ENCODE measurements at regions not wholly inside any gene's neighbourhood (a gene's known extent, or its start where the extent isn't known, plus 50 kb on each side); places are given as distances from the start of the nearest gene placed in this dataset.
A peak's percentile ranks its signal among the peaks of the same experiment; 100 is the strongest.

DNA sequence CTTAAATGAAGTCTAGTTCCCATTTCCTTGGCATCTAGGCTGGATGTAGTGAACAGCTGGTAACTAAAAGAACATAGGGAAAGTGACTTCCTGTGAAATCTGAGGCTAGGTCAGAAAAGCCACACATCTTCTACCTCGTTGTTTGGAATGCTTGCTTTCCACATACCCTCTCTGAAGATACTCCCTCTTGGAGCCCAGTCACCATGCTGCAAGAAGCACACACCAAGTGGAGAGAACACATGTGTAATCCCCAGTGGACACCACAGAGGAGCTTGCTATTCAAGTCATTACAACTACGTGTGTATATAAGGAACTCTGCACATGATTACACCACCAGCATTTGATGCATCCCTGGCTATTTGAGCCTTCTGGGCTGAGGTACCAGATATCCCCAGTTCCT, 125.9 kb downstream of the RGS21 start:
- H3K4me3 ChIP-seq (ENCODE audit: low read depth, low read length): no peak overlapping the region
- TF ChIP-seq, protein P1, sequence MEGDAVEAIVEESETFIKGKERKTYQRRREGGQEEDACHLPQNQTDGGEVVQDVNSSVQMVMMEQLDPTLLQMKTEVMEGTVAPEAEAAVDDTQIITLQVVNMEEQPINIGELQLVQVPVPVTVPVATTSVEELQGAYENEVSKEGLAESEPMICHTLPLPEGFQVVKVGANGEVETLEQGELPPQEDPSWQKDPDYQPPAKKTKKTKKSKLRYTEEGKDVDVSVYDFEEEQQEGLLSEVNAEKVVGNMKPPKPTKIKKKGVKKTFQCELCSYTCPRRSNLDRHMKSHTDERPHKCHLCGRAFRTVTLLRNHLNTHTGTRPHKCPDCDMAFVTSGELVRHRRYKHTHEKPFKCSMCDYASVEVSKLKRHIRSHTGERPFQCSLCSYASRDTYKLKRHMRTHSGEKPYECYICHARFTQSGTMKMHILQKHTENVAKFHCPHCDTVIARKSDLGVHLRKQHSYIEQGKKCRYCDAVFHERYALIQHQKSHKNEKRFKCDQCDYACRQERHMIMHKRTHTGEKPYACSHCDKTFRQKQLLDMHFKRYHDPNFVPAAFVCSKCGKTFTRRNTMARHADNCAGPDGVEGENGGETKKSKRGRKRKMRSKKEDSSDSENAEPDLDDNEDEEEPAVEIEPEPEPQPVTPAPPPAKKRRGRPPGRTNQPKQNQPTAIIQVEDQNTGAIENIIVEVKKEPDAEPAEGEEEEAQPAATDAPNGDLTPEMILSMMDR (IDR thresholded peaks at IDR 0.05; ENCODE audit: low read depth, low read length): no peak

DNA sequence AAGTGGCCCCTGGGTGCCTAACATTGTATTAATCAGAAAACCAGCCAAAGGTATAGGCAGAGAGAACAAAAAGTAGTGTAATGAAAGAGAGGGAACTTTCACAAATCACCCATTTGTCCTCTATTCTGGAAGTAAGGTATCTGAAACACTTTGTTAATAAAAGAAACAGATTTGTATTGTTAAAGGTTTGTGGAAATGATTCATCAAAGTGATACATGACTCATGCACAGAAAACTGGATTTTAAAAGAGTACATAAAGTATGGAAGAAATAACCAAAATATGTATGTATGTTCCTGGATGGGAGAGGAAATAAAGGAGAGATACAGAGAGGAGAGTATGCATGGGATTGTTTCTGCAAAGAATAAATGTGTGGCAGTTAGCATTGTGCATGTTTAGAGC, 126.8 kb downstream of the RGS21 start:
- TF ChIP-seq, protein P1 (IDR thresholded peaks at IDR 0.05; ENCODE audit: low read depth, low read length): no peak
- H3K4me3 ChIP-seq (ENCODE audit: low read depth, low read length): no peak overlapping the region

DNA sequence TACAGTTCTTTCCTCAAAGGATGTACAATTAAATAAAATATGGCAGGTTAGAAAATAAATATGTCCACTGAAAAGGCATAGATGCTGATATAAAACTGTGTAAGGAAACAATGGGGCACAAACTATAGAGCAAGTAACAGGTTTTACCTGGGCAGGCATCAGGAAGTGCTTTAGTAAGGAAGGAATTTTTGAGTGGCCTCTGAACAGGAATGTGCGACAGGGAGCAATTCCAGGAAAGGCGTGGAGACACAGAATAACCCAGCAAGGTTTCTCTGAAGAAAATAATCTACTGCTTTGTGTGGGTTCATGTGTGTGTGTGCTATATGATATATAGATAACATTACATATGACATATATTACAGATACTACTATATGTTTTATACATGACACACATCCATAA, 128.4 kb downstream of the RGS21 start:
- no peak overlapping the region for H3K4me3 ChIP-seq (ENCODE audit: low read depth, low read length)
- TF ChIP-seq, protein P1 (IDR thresholded peaks at IDR 0.05; ENCODE audit: low read depth, low read length): no peak

DNA sequence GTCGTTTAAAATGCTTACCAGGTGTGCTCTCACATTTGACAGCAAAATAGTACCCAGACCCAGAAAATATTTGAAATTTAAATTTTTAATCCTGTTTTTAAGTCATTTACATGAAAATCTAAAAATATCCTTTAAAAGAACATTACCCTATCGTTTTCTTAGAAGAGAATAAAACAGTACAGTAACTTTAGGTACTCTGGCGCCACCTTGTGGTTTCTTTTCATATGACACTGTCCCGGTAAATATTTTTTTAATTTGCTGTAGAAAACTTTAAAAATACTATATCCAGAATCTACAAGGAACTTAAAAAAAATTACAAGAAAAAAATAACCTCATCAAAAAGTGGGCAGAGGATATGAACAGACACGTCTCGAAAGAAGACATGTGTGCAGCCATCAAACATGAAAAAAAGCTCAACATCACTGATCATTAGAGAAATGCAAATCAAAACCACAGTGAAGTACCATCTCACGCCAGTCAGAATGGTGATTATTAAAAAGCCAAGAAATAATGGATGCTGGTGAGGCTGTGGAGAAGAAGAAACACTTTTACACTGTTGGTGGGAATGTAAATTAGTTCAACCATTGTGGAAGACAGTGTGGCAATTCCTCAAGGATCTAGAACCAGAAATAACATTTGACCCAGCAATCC, 129.2 kb downstream of the RGS21 start:
- TF ChIP-seq, protein P1 (IDR thresholded peaks at IDR 0.05; ENCODE audit: low read depth, low read length): peak; percentile 48; the same call in 1 of the 2 replicates
- peak overlapping the region; percentile 11; the same call in 1 of the 2 replicates for H3K4me3 ChIP-seq (ENCODE audit: low read depth, low read length)

DNA sequence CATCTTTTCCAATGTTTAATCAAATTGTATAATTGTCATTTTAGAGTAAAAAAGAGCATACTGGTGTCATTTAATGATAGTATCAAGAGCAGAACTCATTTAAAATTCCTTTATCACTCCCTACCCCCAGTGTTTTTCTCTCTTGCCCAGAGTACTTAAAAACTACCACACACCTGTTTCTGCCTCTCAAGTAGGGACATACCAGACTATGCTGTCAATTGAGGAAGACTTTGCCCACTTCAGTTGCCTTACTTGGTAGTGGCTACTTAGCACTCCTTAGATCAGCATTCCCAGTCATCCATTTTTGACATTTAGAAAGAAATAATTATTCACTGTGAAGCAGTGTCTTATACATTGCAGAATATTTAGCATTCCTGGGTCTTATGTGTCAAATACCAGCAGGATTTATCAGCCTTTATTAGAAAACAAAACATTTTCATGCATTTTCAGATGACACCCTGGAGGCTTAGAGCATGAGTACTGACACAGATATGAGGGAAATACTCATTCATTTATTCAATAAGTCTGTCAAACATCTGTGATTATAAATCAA, 127.5 kb upstream of the RGS1 start:
- H3K4me3 ChIP-seq (ENCODE audit: low read depth, low read length): no peak overlapping the region

DNA sequence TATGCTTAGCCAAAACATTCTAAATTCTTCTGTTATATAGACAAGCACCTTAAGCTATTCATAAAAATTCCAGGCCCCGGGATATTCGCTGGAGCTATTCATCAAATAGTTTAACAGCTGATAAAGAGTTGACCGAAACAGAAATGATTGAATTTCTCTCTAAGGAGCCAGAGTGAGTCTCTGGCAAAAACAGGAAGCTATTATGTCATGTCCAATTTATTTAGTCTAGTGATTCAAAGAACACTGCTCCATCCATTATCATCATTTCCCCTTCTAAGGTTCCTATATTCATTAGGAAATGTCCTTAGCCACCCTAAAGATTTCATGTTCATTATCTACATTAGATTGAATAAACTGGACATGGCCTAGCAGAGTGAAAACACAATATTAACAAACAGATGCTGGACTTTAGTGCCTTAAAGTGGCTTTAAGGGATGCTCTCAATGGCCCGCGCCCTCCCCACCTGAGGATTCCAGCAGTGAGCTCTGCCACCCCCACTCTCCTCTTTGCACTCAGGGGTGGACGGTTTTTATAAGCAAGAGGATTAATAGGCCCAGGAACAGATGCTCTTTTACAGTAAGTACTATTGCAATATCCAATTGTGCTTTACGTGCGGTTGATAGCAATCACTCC, 122.1 kb upstream of the RGS1 start:
- TF ChIP-seq, protein P1 (IDR thresholded peaks at IDR 0.05; ENCODE audit: low read depth, low read length): no peak
- no peak overlapping the region for H3K4me3 ChIP-seq (ENCODE audit: low read depth, low read length)

More for the DNA sequence above, 127.5 kb upstream of the RGS1 start:
- TF ChIP-seq, protein P1 (IDR thresholded peaks at IDR 0.05; ENCODE audit: low read depth, low read length): no peak

DNA sequence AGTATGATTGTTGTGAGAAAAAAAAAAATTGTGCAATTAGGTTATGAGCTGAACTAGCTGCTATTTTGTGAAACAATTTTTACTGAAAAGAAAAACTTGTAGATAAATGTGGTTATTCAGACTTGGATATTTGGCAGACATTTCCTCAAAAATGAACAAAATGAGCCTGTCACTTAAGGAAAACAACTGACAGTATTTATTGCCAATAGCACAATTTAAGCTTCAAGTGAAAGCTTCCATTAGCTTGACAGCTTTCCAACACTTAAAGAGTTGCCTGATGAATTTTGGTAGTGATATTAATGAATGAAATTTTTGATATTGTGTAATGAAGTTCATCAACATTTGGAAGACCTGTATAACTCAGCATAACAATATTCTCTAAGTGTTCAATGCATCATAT, 116.1 kb upstream of the RGS1 start:
- TF ChIP-seq, protein P1 (IDR thresholded peaks at IDR 0.05; ENCODE audit: low read depth, low read length): no peak
- H3K4me3 ChIP-seq (ENCODE audit: low read depth, low read length): no peak overlapping the region
